Pancreas (tissue), 10 donors: ENCODE measurements at regions not wholly inside any gene's neighbourhood (a gene's known extent, or its start where the extent isn't known, plus 50 kb on each side); places are given as distances from the start of the nearest gene placed in this dataset.

Experiments
- ATAC-seq, 4 donors: fragments of 200-7000 bp; cut with Tn5 transposase; one replicate each; pipeline versions ENCODE4 v1.8.0 to v1.9.1; 2020; ENCODE audit warnings: mild to moderate bottlenecking in 4 of 4, moderate library complexity in 4 of 4
- DNase-seq, 6 donors: peaks; one replicate each; pipeline ENCODE4 v3.0.0-alpha.2; 2020
- FAIRE-seq: peaks from 2 replicates; lab custom pipeline; 2012; peaks lifted over from hg19 to GRCh38; lab: Jason Lieb, UNC
- H3K27ac ChIP-seq, 4 donors: fragments of 200-600 bp; sonication (generic); 1 replicate in 3 of 4; 2 replicates in 1 of 4; pipeline versions ENCODE4 v1.5.0 to v1.8.0; 2020
- H3K27me3 ChIP-seq, 4 donors: fragments of 200-600 bp; one replicate each; pipeline ENCODE4 v1.8.0; 2021
- H3K36me3 ChIP-seq, 3 donors: fragments of 200-600 bp; sonication (generic) in 1 of 3; one replicate each; pipeline versions ENCODE4 v1.5.0 to v1.8.0; 2020 to 2021
- H3K4me1 ChIP-seq, 3 donors: fragments of 200-600 bp; one replicate each; pipeline ENCODE4 v1.8.0; 2021
- H3K4me3 ChIP-seq, 4 donors: fragments of 200-600 bp; sonication (generic) in 2 of 4; one replicate each; pipeline versions ENCODE4 v1.5.0 to v1.8.0; 2020 to 2021
- H3K9me3 ChIP-seq, 4 donors: fragments of 200-600 bp; one replicate each; pipeline ENCODE4 v1.8.0; 2021
- CTCF ChIP-seq, 4 donors: fragments of 200-600 bp; sonication (generic) in 3 of 4; IDR thresholded peaks; one replicate each; pipeline versions ENCODE4 v1.5.0 to v1.8.0; 2021; ENCODE audit warnings: antibody characterized with exemption in 4 of 4
- WGBS, 2 donors: extraction: QIAGEN DNeasy Blood & Tissue Kit; methylation state at CpG; one replicate each; pipeline ENCODE4 v1.1.7; 2013; 5-methylcytosine and 5-hydroxymethylcytosine counted together
- intact Hi-C, 3 donors: fragments of 100-400 bp; cut with DNase I; formaldehyde crosslinking; loops; one replicate each; pipeline versions ENCODE4 v1.11.1 to v1.14.2; 2022
- donor health status: healthy with polysubstance abuse.
- donor health status: DM: no; HTN: no; CAD: no; lungs with moderate emphysema.
- donor health status: DM: no; HTN: no; CAD: no.
- donor health status: control.
- donor health status: control.
- donor health status: Bipolar disorder and iron deficiency.
- donor health status: DM: yes; HTN: yes; CAD: no.
- donor health status: DM: no; HTN: no; CAD: no.
- donor health status: DM: no; HTN: no; CAD: no.
- donor health status: DM: yes; HTN: yes; CAD: no.

GRCh38 chr1:228956864-228957263, 221.6 kb downstream of the RHOU start:
- H3K27ac ChIP-seq, result no peak overlapping the region
- no peaks in the 10 kb centered on the region for H3K27me3 ChIP-seq
- no peak overlapping the region for H3K4me3 ChIP-seq
- intact Hi-C loops, result no loop called here
- no peak for FAIRE-seq
- ATAC-seq, result no peak
- WGBS, 2 donors, result 86 to 89% methylated on average over 5 of the region's 5 CpGs
- H3K9me3 ChIP-seq, result no peaks in the 10 kb centered on the region
- TF ChIP-seq CTCF (IDR thresholded peaks at IDR 0.05), result no peak
- H3K36me3 ChIP-seq, result no peaks in the 10 kb centered on the region
- no peaks in the 10 kb centered on the region for H3K4me1 ChIP-seq
- no peak for DNase-seq

- DNase-seq (no peak), FAIRE-seq (no peak), ATAC-seq (no peak)
- 83 to 86% methylated on average over 6 of the region's 6 CpGs for WGBS, 2 donors
- H3K9me3 ChIP-seq, result no peaks in the 10 kb centered on the region
- H3K4me1 ChIP-seq, result no peaks in the 10 kb centered on the region
- H3K36me3 ChIP-seq, result no peaks in the 10 kb centered on the region
- intact Hi-C loops, result no loop called here
- H3K4me3 ChIP-seq, result no peak overlapping the region
- H3K27me3 ChIP-seq, result no peaks in the 10 kb centered on the region
- no peak overlapping the region for H3K27ac ChIP-seq
- no peak for TF ChIP-seq CTCF (IDR thresholded peaks at IDR 0.05)
Observed at GRCh38 chr1:228957535-228957934, 222.3 kb downstream of the RHOU start.

GRCh38 chr1:228958121-228958520, 222.8 kb downstream of the RHOU start:
- ATAC-seq (no peak), FAIRE-seq (no peak), DNase-seq (no peak)
- Histone ChIP-seq H3K36me3 (no peaks in the 10 kb centered on the region), H3K9me3 (no peaks in the 10 kb centered on the region), H3K4me1 (no peaks in the 10 kb centered on the region), H3K27ac (no peak overlapping the region), H3K27me3 (no peaks in the 10 kb centered on the region), H3K4me3 (no peak overlapping the region)
- no peak for TF ChIP-seq CTCF (IDR thresholded peaks at IDR 0.05)
- whole genome bisulfite sequencing, 2 donors, result 81 to 89% methylated on average over 4 of the region's 4 CpGs
- intact Hi-C loops, result no loop called here

- ATAC-seq, result no peak
- WGBS, 2 donors, result 69 to 72% methylated on average over 2 of the region's 2 CpGs
- no peak for FAIRE-seq
- intact Hi-C loops, result no loop called here
- no peak overlapping the region for H3K27ac ChIP-seq
- H3K27me3 ChIP-seq, result no peaks in the 10 kb centered on the region
- no peak overlapping the region for H3K4me3 ChIP-seq
- H3K4me1 ChIP-seq, result no peaks in the 10 kb centered on the region
- no peaks in the 10 kb centered on the region for H3K9me3 ChIP-seq
- no peak for DNase-seq
- H3K36me3 ChIP-seq, result no peaks in the 10 kb centered on the region
- no peak for TF ChIP-seq CTCF (IDR thresholded peaks at IDR 0.05)
Observed at GRCh38 chr1:228958741-228959140, 223.5 kb downstream of the RHOU start.

GRCh38 chr1:228960705-228961104, 225.4 kb downstream of the RHOU start:
- FAIRE-seq (no peak), ATAC-seq (peak in 1 of 4 donors; percentile 35)
- intact Hi-C loops, result no loop called here

More at GRCh38 chr1:228960705-228961104, 225.4 kb downstream of the RHOU start:
- 68 to 69% methylated on average over 5 of the region's 5 CpGs for WGBS, 2 donors
- H3K27ac ChIP-seq, result no peak overlapping the region
- no peak for DNase-seq
- no peak overlapping the region for H3K4me3 ChIP-seq
- H3K36me3 ChIP-seq, result no peaks in the 10 kb centered on the region
- H3K27me3 ChIP-seq, result no peaks in the 10 kb centered on the region
- no peaks in the 10 kb centered on the region for H3K9me3 ChIP-seq
- H3K4me1 ChIP-seq, result no peaks in the 10 kb centered on the region
- no peak for TF ChIP-seq CTCF (IDR thresholded peaks at IDR 0.05)
